Neural crest cell (in vitro differentiated cells): ENCODE measurements at regions not wholly inside any gene's neighbourhood (a gene's known extent, or its start where the extent isn't known, plus 50 kb on each side); places are given as distances from the start of the nearest gene placed in this dataset.
"Not testable (repeated sequence)": the region's sequence is repeated elsewhere in the genome, so short reads cannot be mapped to it uniquely, and the experiment has no call there.

Source experiments
- DNase-seq: peaks from one replicate; pipeline ENCODE4 v3.0.0; 2021; ENCODE audit warnings: low read depth, mixed read lengths, low spot score
- H3K27ac Mint-ChIP-seq: one replicate; pipeline ENCODE4 v1.8.0; 2021; ENCODE audit warnings: mild to moderate bottlenecking, mixed read lengths; ENCODE audit not compliant: unreplicated experiment
- H3K27me3 Mint-ChIP-seq: 2 replicates; pipeline ENCODE4 v1.8.0; 2021; ENCODE audit warnings: low read depth, mild to moderate bottlenecking, mixed read lengths
- H3K36me3 Mint-ChIP-seq: 2 replicates; pipeline ENCODE4 v1.8.0; 2021; ENCODE audit warnings: low read depth, mild to moderate bottlenecking, mixed read lengths
- H3K4me1 Mint-ChIP-seq: 2 replicates; pipeline ENCODE4 v1.8.0; 2021; ENCODE audit warnings: mixed read lengths
- H3K4me3 Mint-ChIP-seq: one replicate; pipeline ENCODE4 v1.8.0; 2021; ENCODE audit warnings: mild to moderate bottlenecking, mixed read lengths
- H3K9me3 Mint-ChIP-seq: 2 replicates; pipeline ENCODE4 v1.8.0; 2021; ENCODE audit warnings: mixed read lengths
- TF ChIP-seq, protein P1 (sequence below): fragments of 200-600 bp; sonication (generic); conservative IDR thresholded peaks from 2 replicates; pipeline ENCODE4 v1.5.0; 2021; ENCODE audit warnings: antibody characterized with exemption, mild to moderate bottlenecking

DNA sequence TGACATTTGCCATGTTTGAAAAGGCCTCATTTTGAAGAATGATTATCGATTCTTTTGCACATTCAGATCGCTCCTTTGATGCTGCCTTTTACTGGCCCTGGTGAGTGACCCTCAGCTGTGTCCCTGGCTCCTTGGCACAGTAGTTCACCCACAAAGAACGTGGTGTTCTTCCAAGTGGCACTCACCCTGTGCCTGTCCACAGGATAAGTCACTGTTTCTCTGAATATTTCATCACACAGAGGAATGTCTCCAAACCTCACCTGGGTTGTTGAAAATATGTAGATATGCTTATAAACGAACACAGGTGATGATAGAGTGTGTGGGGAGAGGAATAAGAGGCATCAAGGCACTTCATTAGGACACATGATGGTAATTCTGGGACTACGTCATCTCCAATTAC, 810.7 kb downstream of the CCSER2 start:
- H3K27me3 Mint-ChIP-seq, result no peaks in the 10 kb centered on the region

DNA sequence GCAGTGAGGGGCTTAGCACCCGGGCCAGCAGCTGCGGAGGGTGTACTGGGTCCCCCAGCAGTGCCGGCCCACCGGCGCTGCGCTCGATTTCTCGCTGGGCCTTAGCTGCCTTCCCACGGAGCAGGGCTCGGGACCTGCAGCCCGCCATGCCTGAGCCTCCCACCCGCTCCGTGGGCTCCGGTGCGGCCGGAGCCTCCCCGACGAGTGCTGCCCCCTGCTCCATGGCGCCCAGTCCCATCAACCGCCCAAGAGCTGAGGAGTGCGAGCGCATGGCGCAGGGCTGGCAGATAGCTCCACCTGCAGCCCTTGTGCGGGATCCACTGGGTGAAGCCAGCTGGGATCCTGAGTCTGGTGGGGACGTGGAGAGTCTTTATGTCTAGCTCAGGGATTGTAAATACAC, 813.1 kb downstream of the CCSER2 start:
- H3K4me3 Mint-ChIP-seq, H3K27ac Mint-ChIP-seq, H3K27me3 Mint-ChIP-seq, H3K36me3 Mint-ChIP-seq, DNase-seq: not testable (repeated sequence)
- peaks cover 21% of the 10 kb centered on the region for H3K4me1 Mint-ChIP-seq
- H3K9me3 Mint-ChIP-seq, result peaks cover 11% of the 10 kb centered on the region

More for the DNA sequence above, 810.7 kb downstream of the CCSER2 start:
- no peak overlapping the region for H3K27ac Mint-ChIP-seq
- H3K9me3 Mint-ChIP-seq, result peaks cover 5% of the 10 kb centered on the region
- TF ChIP-seq, protein P1, sequence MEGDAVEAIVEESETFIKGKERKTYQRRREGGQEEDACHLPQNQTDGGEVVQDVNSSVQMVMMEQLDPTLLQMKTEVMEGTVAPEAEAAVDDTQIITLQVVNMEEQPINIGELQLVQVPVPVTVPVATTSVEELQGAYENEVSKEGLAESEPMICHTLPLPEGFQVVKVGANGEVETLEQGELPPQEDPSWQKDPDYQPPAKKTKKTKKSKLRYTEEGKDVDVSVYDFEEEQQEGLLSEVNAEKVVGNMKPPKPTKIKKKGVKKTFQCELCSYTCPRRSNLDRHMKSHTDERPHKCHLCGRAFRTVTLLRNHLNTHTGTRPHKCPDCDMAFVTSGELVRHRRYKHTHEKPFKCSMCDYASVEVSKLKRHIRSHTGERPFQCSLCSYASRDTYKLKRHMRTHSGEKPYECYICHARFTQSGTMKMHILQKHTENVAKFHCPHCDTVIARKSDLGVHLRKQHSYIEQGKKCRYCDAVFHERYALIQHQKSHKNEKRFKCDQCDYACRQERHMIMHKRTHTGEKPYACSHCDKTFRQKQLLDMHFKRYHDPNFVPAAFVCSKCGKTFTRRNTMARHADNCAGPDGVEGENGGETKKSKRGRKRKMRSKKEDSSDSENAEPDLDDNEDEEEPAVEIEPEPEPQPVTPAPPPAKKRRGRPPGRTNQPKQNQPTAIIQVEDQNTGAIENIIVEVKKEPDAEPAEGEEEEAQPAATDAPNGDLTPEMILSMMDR, result no peak
- no peaks in the 10 kb centered on the region for H3K36me3 Mint-ChIP-seq
- no peak for DNase-seq
- peaks cover 21% of the 10 kb centered on the region for H3K4me1 Mint-ChIP-seq
- no peak overlapping the region for H3K4me3 Mint-ChIP-seq

DNA sequence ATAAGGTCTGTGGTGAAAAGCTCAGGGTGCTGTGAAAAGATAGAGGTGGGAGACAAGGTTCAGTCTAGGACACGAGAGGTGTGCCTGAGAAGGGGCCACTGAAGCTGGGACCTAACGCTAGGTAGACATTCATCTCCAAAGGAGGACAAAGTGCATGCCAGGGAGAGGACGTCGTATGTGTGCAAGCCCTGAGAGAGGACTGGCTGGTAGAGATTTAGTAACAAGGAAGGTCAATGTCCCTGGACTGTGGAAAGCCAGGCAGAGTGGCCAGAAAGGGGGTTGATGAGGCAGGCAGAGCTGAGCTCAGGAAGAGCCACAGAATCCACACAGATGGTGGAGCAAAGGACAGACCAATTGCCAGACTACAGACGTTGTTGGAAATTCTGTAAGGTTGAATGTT, 817.6 kb downstream of the CCSER2 start:
- no peak for DNase-seq
- H3K4me3 Mint-ChIP-seq, result no peak overlapping the region
- no peaks in the 10 kb centered on the region for H3K36me3 Mint-ChIP-seq
- TF ChIP-seq, protein P1, result no peak
- H3K27ac Mint-ChIP-seq, result no peak overlapping the region
- H3K4me1 Mint-ChIP-seq, result peaks cover 21% of the 10 kb centered on the region
- H3K27me3 Mint-ChIP-seq, result peaks cover 3% of the 10 kb centered on the region
- H3K9me3 Mint-ChIP-seq, result peaks cover 11% of the 10 kb centered on the region

DNA sequence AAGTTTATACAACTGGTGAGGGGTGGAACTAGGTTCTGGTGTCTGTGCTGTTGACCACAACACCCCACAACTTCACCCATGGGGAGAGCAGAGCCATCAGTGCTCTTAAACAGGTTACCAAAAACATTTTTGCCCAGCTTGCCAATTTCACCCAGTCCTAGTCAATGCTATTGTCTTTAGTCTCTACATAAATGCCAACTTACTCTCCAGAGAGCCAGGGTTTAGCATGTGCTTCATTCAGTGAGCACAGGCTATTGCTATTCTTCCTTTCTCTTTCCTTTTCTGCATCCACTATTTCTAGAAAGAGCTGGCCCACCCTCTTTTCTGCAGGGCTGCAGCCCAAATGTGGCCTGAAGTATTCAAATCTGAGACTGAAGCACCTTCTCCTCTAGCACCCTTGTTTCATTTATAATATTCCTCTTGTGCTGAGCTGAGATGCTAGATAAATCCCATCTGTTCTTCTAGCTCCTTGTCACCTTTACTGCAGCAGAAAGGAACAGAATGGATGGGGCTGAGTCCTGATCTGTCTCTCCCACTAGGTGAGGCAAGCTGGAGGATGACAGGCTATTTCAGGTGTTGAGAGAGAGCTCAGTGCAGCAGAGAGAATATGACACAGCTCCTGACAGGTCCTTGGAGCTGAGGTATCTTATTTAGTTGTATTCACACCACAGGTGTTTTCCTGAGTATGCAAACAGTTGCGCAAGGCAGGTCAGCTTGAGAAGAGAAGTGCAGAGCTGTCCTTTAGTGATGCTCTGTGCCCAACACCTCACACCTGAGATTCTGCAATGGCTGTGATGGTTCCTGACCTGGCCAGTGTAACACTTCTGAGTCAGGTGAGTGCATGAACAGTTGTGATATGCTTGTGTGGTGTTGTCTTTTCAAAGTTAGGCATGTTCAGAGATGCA, 819.2 kb downstream of the CCSER2 start:
- no peaks in the 10 kb centered on the region for H3K36me3 Mint-ChIP-seq
- H3K4me1 Mint-ChIP-seq, result peaks cover 35% of the 10 kb centered on the region
- H3K27ac Mint-ChIP-seq, result no peak overlapping the region
- peaks cover 11% of the 10 kb centered on the region for H3K9me3 Mint-ChIP-seq
- DNase-seq, result no peak
- no peak overlapping the region for H3K4me3 Mint-ChIP-seq
- peaks cover 3% of the 10 kb centered on the region for H3K27me3 Mint-ChIP-seq
- TF ChIP-seq, protein P1, result no peak

DNA sequence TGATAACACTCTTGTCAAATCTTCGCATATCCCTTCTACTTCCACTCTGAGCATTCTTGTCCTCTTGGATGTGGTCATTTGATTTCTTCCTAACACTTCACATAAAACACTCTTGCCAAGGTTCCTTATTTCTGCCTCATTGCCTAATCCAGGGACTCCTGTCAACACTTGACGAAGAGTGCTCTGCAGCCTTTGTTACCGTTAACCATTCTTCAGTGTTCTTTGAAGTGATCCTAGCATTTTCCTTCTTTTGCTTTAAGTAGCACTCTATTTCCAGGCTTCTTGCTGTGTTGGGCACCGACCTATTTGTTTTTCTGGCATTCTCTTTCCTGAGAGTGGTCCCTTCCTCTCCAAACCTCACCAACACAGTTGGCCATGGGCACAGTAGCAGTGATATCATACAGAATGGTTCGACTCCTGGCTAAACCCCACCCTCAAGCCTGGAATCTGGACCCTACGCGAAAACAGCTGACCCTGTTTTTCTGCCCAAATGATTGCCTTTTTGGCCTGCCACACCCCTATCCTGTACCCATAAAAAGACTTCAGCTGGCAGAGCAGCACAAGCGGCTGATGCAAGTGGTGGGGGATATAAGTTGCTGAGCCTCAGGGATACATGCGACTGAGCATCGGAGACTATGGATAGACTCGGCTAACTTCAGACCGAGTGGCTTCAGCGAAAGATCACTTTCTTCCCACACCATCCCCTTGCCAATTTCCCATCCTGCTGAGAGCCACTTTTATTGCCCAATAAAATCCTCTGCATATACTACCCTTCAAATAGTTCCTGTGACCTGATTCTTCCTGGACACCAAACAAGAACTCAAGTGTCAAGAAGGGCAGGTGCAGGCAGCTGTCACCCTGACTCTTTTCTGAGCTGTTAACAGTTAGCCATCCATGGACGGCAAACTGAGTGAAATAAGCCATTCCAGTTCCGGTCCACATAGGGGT, 820.6 kb downstream of the CCSER2 start:
- peaks cover 6% of the 10 kb centered on the region for H3K9me3 Mint-ChIP-seq
- H3K4me1 Mint-ChIP-seq, result peaks cover 41% of the 10 kb centered on the region
- peaks cover 3% of the 10 kb centered on the region for H3K27me3 Mint-ChIP-seq
- H3K4me3 Mint-ChIP-seq, result no peak overlapping the region
- no peaks in the 10 kb centered on the region for H3K36me3 Mint-ChIP-seq
- TF ChIP-seq, protein P1, result no peak
- DNase-seq, result no peak
- H3K27ac Mint-ChIP-seq, result no peak overlapping the region
